ENCODE measurements at regions not wholly inside any gene's neighbourhood (a gene's known extent, or its start where the extent isn't known, plus 50 kb on each side); places are given as distances from the start of the nearest gene placed in this dataset.

GRCh38 chr1:90561911-90562310 lies 155.2 kb downstream of the BARHL2 start:
- TF ChIP-seq, protein P1, sequence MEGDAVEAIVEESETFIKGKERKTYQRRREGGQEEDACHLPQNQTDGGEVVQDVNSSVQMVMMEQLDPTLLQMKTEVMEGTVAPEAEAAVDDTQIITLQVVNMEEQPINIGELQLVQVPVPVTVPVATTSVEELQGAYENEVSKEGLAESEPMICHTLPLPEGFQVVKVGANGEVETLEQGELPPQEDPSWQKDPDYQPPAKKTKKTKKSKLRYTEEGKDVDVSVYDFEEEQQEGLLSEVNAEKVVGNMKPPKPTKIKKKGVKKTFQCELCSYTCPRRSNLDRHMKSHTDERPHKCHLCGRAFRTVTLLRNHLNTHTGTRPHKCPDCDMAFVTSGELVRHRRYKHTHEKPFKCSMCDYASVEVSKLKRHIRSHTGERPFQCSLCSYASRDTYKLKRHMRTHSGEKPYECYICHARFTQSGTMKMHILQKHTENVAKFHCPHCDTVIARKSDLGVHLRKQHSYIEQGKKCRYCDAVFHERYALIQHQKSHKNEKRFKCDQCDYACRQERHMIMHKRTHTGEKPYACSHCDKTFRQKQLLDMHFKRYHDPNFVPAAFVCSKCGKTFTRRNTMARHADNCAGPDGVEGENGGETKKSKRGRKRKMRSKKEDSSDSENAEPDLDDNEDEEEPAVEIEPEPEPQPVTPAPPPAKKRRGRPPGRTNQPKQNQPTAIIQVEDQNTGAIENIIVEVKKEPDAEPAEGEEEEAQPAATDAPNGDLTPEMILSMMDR (IDR thresholded peaks at IDR 0.05; ENCODE audit: extremely low read depth, missing control alignments) = no peak
- DNase-seq (ENCODE audit: low spot score) = no peak

GRCh38 chr1:90561103-90561783 lies 155.9 kb downstream of the BARHL2 start:
- no peak for DNase-seq (ENCODE audit: low spot score)
- TF ChIP-seq, protein P1 (IDR thresholded peaks at IDR 0.05; ENCODE audit: extremely low read depth, missing control alignments) = no peak

DNA sequence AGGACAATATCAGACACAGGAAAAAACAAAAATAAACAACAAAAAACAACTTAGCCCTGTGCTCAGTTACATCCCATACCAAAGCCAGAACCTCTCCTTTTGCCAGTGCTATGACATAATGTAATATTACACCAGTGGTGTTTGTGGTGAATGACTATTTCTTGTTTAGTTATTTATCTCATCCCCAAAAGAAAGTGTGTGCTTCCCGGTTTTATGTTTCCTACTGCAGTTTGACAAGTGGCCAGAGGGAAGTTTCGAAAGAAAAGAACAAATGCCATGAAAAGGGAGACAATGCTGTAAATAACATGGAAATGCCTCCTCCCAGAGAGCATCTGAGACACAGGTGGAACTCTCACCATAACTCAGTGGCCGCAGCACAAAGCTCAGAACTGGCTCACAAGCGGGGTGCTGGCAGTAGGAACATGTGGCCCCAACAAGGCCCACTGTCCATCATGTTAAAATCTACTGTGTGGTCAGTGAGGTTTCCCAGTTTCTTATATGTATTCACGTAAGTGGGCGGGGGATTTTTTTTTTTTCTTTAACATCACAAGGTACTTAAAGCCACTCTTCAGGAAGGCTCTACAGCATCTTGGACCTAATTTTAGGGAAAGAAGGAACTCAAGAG lies 158.2 kb downstream of the BARHL2 start:
- DNase-seq (ENCODE audit: low spot score) = peak; percentile 21
- TF ChIP-seq, protein P1 (IDR thresholded peaks at IDR 0.05; ENCODE audit: extremely low read depth, missing control alignments) = no peak

GRCh38 chr1:90558126-90558525 lies 159.0 kb downstream of the BARHL2 start:
- TF ChIP-seq, protein P1 (IDR thresholded peaks at IDR 0.05; ENCODE audit: extremely low read depth, missing control alignments) = no peak
- no peak for DNase-seq (ENCODE audit: low spot score)

DNA sequence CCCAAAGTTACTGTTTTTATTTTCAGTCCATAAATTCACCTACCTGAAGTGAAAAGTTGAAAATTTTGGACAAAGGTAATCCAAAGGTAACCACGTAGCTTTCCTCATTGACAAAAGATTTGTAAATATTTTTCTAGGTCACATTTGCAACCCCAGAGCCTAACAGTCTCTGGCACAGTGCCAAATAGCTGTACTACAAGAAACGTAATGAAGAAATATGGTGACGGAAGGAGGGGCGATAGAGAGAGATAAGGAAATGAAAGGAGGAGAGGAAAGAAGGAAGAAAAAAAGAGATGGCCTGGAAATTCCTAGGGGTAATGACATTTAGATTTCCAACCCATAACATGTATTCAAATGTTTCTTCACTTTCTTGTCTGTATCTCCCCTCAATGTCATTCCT lies 159.4 kb downstream of the BARHL2 start:
- TF ChIP-seq, protein P1 (IDR thresholded peaks at IDR 0.05; ENCODE audit: extremely low read depth, missing control alignments) = no peak
- DNase-seq (ENCODE audit: low spot score) = no peak

GRCh38 chr1:90550626-90551406 lies 166.3 kb downstream of the BARHL2 start:
- TF ChIP-seq, protein P1 (IDR thresholded peaks at IDR 0.05; ENCODE audit: extremely low read depth, missing control alignments) = no peak

GRCh38 chr1:90544356-90544755 lies 172.7 kb downstream of the BARHL2 start:
- TF ChIP-seq, protein P1 (IDR thresholded peaks at IDR 0.05; ENCODE audit: extremely low read depth, missing control alignments) = no peak
- no peak for DNase-seq (ENCODE audit: low spot score)

More at GRCh38 chr1:90550626-90551406, 166.3 kb downstream of the BARHL2 start:
- DNase-seq (ENCODE audit: low spot score) = no peak

Measured in GM20000 (cell line).